ENCODE measurements at regions not wholly inside any gene's neighbourhood (a gene's known extent, or its start where the extent isn't known, plus 50 kb on each side); places are given as distances from the start of the nearest gene placed in this dataset.

GRCh38 chr16:6892966-6893365 lies 439.7 kb upstream of the RBFOX1 start:
- no peak overlapping the region for H3K27ac ChIP-seq (ENCODE audit: low read depth, low read length)
- no peak overlapping the region for H2AFZ ChIP-seq (ENCODE audit: low read depth, low read length, severe bottlenecking)
- TF ChIP-seq CTCF (IDR thresholded peaks at IDR 0.05; ENCODE audit: insufficient read depth, low read length, poor library complexity, severe bottlenecking) (no peak), EZH2phosphoT487 (conservative IDR thresholded peaks at IDR 0.05; ENCODE audit: low read length) (no peak)
- no peak overlapping the region for H3K4me2 ChIP-seq (ENCODE audit: low read depth, low read length, poor library complexity, severe bottlenecking)
- no peaks in the 10 kb centered on the region for H3K27me3 ChIP-seq (ENCODE audit: low read length)
- H3K9me2 ChIP-seq (replicated peaks; ENCODE audit: insufficient read depth, low read length), result no peaks in the 10 kb centered on the region; the same call in 1 of the 2 replicates
- H3K36me3 ChIP-seq (ENCODE audit: low read length), result no peaks in the 10 kb centered on the region
- no peaks in the 10 kb centered on the region for H4K20me1 ChIP-seq (ENCODE audit: low read depth, low read length)
- H3K9ac ChIP-seq (ENCODE audit: low read length), result no peak overlapping the region
- H3K79me2 ChIP-seq (ENCODE audit: insufficient read depth, low read length), result no peaks in the 10 kb centered on the region
- H3F3A ChIP-seq (ENCODE audit: insufficient read depth), result no peaks in the 10 kb centered on the region
- no peaks in the 10 kb centered on the region for H3K9me3 ChIP-seq (ENCODE audit: insufficient read depth, low read length)
- H3K4me3 ChIP-seq (ENCODE audit: insufficient read depth, low read length, poor library complexity, severe bottlenecking), result no peak overlapping the region

- Histone ChIP-seq H3F3A (ENCODE audit: insufficient read depth) (no peaks in the 10 kb centered on the region), H3K9ac (ENCODE audit: low read length) (no peak overlapping the region), H3K4me2 (ENCODE audit: low read depth, low read length, poor library complexity, severe bottlenecking) (no peak overlapping the region), H3K9me3 (ENCODE audit: insufficient read depth, low read length) (no peaks in the 10 kb centered on the region), H3K27ac (ENCODE audit: low read depth, low read length) (no peak overlapping the region), H3K79me2 (ENCODE audit: insufficient read depth, low read length) (no peaks in the 10 kb centered on the region), H3K27me3 (ENCODE audit: low read length) (no peaks in the 10 kb centered on the region), H3K36me3 (ENCODE audit: low read length) (no peaks in the 10 kb centered on the region), H3K9me2 (replicated peaks; ENCODE audit: insufficient read depth, low read length) (no peaks in the 10 kb centered on the region; the same call in 1 of the 2 replicates), H3K4me3 (ENCODE audit: insufficient read depth, low read length, poor library complexity, severe bottlenecking) (no peak overlapping the region), H4K20me1 (ENCODE audit: low read depth, low read length) (no peaks in the 10 kb centered on the region), H2AFZ (ENCODE audit: low read depth, low read length, severe bottlenecking) (no peak overlapping the region)
- TF ChIP-seq CTCF (IDR thresholded peaks at IDR 0.05; ENCODE audit: insufficient read depth, low read length, poor library complexity, severe bottlenecking) (no peak), EZH2phosphoT487 (conservative IDR thresholded peaks at IDR 0.05; ENCODE audit: low read length) (no peak)
These were observed 441.1 kb upstream of the RBFOX1 start for GRCh38 chr16:6891496-6891895.

DNA sequence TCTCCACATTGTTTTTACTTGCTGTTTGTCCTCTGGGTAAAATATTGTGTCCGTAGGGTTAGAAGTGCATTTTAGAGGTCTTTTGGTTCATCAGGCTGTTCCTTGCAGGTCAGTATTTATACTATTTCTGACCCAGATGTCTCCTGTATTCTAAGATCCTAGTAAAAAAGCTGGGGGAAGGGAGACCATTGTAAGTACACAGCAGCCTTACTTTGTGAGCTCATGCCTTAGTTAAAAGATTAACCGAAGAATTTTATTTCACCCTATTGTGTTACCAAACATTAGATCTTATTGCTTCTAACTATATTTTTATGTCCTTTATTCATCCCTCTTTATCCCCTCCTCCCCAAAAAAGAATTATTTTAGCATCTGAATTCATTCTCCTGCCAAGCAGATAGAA lies 444.1 kb upstream of the RBFOX1 start:
- Histone ChIP-seq H4K20me1 (ENCODE audit: low read depth, low read length) (no peaks in the 10 kb centered on the region), H3K27ac (ENCODE audit: low read depth, low read length) (no peak overlapping the region), H3K27me3 (ENCODE audit: low read length) (no peaks in the 10 kb centered on the region), H3K4me2 (ENCODE audit: low read depth, low read length, poor library complexity, severe bottlenecking) (no peak overlapping the region), H3K9me3 (ENCODE audit: insufficient read depth, low read length) (no peaks in the 10 kb centered on the region), H3K79me2 (ENCODE audit: insufficient read depth, low read length) (no peaks in the 10 kb centered on the region), H3F3A (ENCODE audit: insufficient read depth) (no peaks in the 10 kb centered on the region), H3K4me3 (ENCODE audit: insufficient read depth, low read length, poor library complexity, severe bottlenecking) (no peak overlapping the region), H3K9me2 (replicated peaks; ENCODE audit: insufficient read depth, low read length) (no peaks in the 10 kb centered on the region; the same call in 1 of the 2 replicates), H3K9ac (ENCODE audit: low read length) (no peak overlapping the region), H2AFZ (ENCODE audit: low read depth, low read length, severe bottlenecking) (no peak overlapping the region), H3K36me3 (ENCODE audit: low read length) (no peaks in the 10 kb centered on the region)
- TF ChIP-seq EZH2phosphoT487 (conservative IDR thresholded peaks at IDR 0.05; ENCODE audit: low read length) (no peak), CTCF (IDR thresholded peaks at IDR 0.05; ENCODE audit: insufficient read depth, low read length, poor library complexity, severe bottlenecking) (no peak)

Measured in SU-DHL-6 (cell line).